ENCODE measurements at regions not wholly inside any gene's neighbourhood (a gene's known extent, or its start where the extent isn't known, plus 50 kb on each side); places are given as distances from the start of the nearest gene placed in this dataset.

DNA sequence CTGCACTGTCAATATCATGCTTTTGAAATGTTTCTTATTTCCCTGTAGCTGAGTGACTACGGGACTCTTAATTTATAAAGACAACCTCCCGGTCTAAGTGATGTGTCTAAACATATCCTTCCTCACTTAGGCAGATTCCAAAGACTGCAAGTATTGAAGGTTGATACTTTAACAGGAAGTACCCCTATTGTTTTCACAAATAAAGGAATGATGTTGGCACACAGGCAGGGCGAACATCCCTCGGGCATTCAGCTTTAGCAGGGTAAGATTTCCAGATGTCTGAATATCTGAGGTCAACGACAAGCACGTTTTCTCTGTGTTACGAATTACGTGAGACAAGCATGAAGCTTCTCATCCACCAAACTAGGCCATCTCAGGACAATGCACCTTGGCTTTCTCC lies 638.0 kb upstream of the FRG1 start:
- no peak for TF ChIP-seq CTCF (IDR thresholded peaks at IDR 0.05; ENCODE audit: low read depth, low read length, poor library complexity, severe bottlenecking)
- no peak for TF ChIP-seq EZH2phosphoT487 (IDR thresholded peaks at IDR 0.05; ENCODE audit: borderline replicate concordance, low read length)

All from DOHH2 (cell line).